Mesendoderm (in vitro differentiated cells): ENCODE measurements at regions not wholly inside any gene's neighbourhood (a gene's known extent, or its start where the extent isn't known, plus 50 kb on each side); places are given as distances from the start of the nearest gene placed in this dataset.

Source experiments
- DNase-seq: peaks from one replicate; pipeline ENCODE4 v3.0.0; 2013
- H2AK5ac ChIP-seq: 2 replicates; pipeline ENCODE4 v1.6.1; 2013; ENCODE audit warnings: low read length, inconsistent platforms
- H2BK120ac ChIP-seq: 2 replicates; pipeline ENCODE4 v1.6.1; 2013; ENCODE audit warnings: low read depth, mild to moderate bottlenecking, low read length, moderate library complexity, mixed read lengths
- H2BK15ac ChIP-seq: replicated peaks from 2 replicates; pipeline ENCODE4 v1.6.1; 2013; ENCODE audit warnings: low read depth, mild to moderate bottlenecking, moderate library complexity
- H2BK5ac ChIP-seq: 2 replicates; pipeline ENCODE4 v1.6.1; 2013; ENCODE audit warnings: low read length, inconsistent platforms
- H3K18ac ChIP-seq: 2 replicates; pipeline ENCODE4 v1.6.1; 2013; ENCODE audit warnings: mild to moderate bottlenecking, low read length, mixed read lengths
- H3K23ac ChIP-seq: one replicate; pipeline ENCODE4 v1.6.1; 2013; ENCODE audit warnings: low read length
- H3K27ac ChIP-seq: 2 replicates; pipeline ENCODE4 v1.5.1; 2013; ENCODE audit warnings: low read depth, mild to moderate bottlenecking, inconsistent platforms, low read length, moderate library complexity
- H3K27me3 ChIP-seq: 2 replicates; pipeline ENCODE4 v1.6.1; 2013; ENCODE audit warnings: low read length, control low read depth, mild to moderate bottlenecking, inconsistent platforms; ENCODE audit not compliant: insufficient read depth, poor library complexity
- H3K36me3 ChIP-seq: 2 replicates; pipeline ENCODE4 v1.6.1; 2013; ENCODE audit warnings: low read length, inconsistent platforms; ENCODE audit not compliant: control insufficient read depth, insufficient read depth
- H3K4ac ChIP-seq: one replicate; pipeline ENCODE4 v1.6.1; 2013; ENCODE audit warnings: low read depth, mild to moderate bottlenecking, low read length, moderate library complexity
- H3K4me1 ChIP-seq: 2 replicates; pipeline ENCODE4 v1.6.1; 2013; ENCODE audit warnings: low read depth, low read length, inconsistent platforms; ENCODE audit not compliant: control insufficient read depth
- H3K4me2 ChIP-seq: 2 replicates; pipeline ENCODE4 v1.6.1; 2013; ENCODE audit warnings: low read length
- H3K4me3 ChIP-seq: 2 replicates; pipeline ENCODE4 v1.5.1; 2013; ENCODE audit warnings: mild to moderate bottlenecking, low read length
- H3K56ac ChIP-seq: one replicate; pipeline ENCODE4 v1.6.1; 2013; ENCODE audit warnings: low read length
- H3K79me1 ChIP-seq: 2 replicates; pipeline ENCODE4 v1.6.1; 2013; ENCODE audit warnings: low read length, inconsistent platforms
- H3K79me2 ChIP-seq: 2 replicates; pipeline ENCODE4 v1.6.1; 2013; ENCODE audit warnings: mild to moderate bottlenecking, low read length; ENCODE audit not compliant: control insufficient read depth, insufficient read depth
- H3K9ac ChIP-seq: 2 replicates; pipeline ENCODE4 v1.6.1; 2013; ENCODE audit warnings: low read length, inconsistent platforms
- H4K5ac ChIP-seq: one replicate; pipeline ENCODE4 v1.6.1; 2013; ENCODE audit warnings: low read length
- H4K8ac ChIP-seq: one replicate; pipeline ENCODE4 v1.6.1; 2013; ENCODE audit warnings: low read depth, mild to moderate bottlenecking, control low read depth, low read length, moderate library complexity
- WGBS: extraction: QIAGEN DNeasy Blood & Tissue Kit; methylation state at CpG from one replicate; pipeline ENCODE4 v1.1.7; 2013; ENCODE audit warnings: low lambda C conversion rate, missing lambda C conversion rate; ENCODE audit not compliant: insufficient coverage; ENCODE audit errors: extremely low coverage; 5-methylcytosine and 5-hydroxymethylcytosine counted together

GRCh38 chr18:49668574-49669275 lies 106.9 kb downstream of the LIPG start:
- WGBS = 100% methylated on average over 1 of the region's 8 CpGs
- peak; percentile 57 for DNase-seq
- no peak overlapping the region for H3K27ac ChIP-seq

GRCh38 chr18:49667462-49667861 lies 105.6 kb downstream of the LIPG start:
- Histone ChIP-seq H3K9ac (no peak overlapping the region), H3K4me3 (no peak overlapping the region), H3K36me3 (no peaks in the 10 kb centered on the region), H3K56ac (no peak overlapping the region), H3K4me1 (peaks cover 5% of the 10 kb centered on the region), H3K4ac (no peak overlapping the region), H3K4me2 (no peak overlapping the region), H3K79me1 (no peaks in the 10 kb centered on the region), H3K18ac (no peak overlapping the region), H4K8ac (no peak overlapping the region), H3K23ac (no peak overlapping the region), H2BK15ac (no peak overlapping the region), H2AK5ac (no peak overlapping the region), H3K79me2 (no peaks in the 10 kb centered on the region), H3K27me3 (no peaks in the 10 kb centered on the region), H4K5ac (no peak overlapping the region), H2BK5ac (no peak overlapping the region), H2BK120ac (no peak overlapping the region), H3K27ac (no peak overlapping the region)
- WGBS = no CpG with 5 or more reads among the region's 6 CpGs
- no peak for DNase-seq

More at GRCh38 chr18:49668574-49669275, 106.9 kb downstream of the LIPG start:
- no peaks in the 10 kb centered on the region for H3K36me3 ChIP-seq
- peak overlapping the region; percentile 52 for H3K18ac ChIP-seq
- H2AK5ac ChIP-seq = no peak overlapping the region
- H3K4me3 ChIP-seq = no peak overlapping the region
- H3K9ac ChIP-seq = no peak overlapping the region
- peak overlapping the region; percentile 49 for H2BK5ac ChIP-seq
- H2BK120ac ChIP-seq = peak overlapping the region; percentile 24
- no peaks in the 10 kb centered on the region for H3K79me2 ChIP-seq
- H3K79me1 ChIP-seq = no peaks in the 10 kb centered on the region
- no peak overlapping the region for H4K8ac ChIP-seq
- H3K56ac ChIP-seq = peak overlapping the region; percentile 50
- H3K4me1 ChIP-seq = peaks cover 5% of the 10 kb centered on the region
- H4K5ac ChIP-seq = no peak overlapping the region
- no peak overlapping the region for H3K23ac ChIP-seq
- H3K27me3 ChIP-seq = no peaks in the 10 kb centered on the region
- H3K4ac ChIP-seq = no peak overlapping the region
- no peak overlapping the region for H2BK15ac ChIP-seq
- H3K4me2 ChIP-seq = no peak overlapping the region

GRCh38 chr18:49666045-49666775 lies 104.4 kb downstream of the LIPG start:
- no CpG with 5 or more reads among the region's 4 CpGs for WGBS

GRCh38 chr18:49663899-49664890 lies 102.3 kb downstream of the LIPG start:
- Histone ChIP-seq H3K4me2 (no peak overlapping the region), H3K18ac (no peak overlapping the region), H2BK5ac (no peak overlapping the region), H2BK15ac (no peak overlapping the region), H3K4me3 (no peak overlapping the region), H3K4ac (no peak overlapping the region), H4K5ac (no peak overlapping the region), H3K9ac (no peak overlapping the region), H3K56ac (peak overlapping the region; percentile 9), H3K27ac (no peak overlapping the region), H2BK120ac (no peak overlapping the region), H3K27me3 (no peaks in the 10 kb centered on the region), H3K4me1 (peaks cover 10% of the 10 kb centered on the region), H4K8ac (no peak overlapping the region), H3K36me3 (no peaks in the 10 kb centered on the region), H2AK5ac (no peak overlapping the region), H3K79me1 (no peaks in the 10 kb centered on the region), H3K79me2 (no peaks in the 10 kb centered on the region), H3K23ac (no peak overlapping the region)
- DNase-seq = no peak
- WGBS = no CpG with 5 or more reads among the region's 16 CpGs

More at GRCh38 chr18:49666045-49666775, 104.4 kb downstream of the LIPG start:
- Histone ChIP-seq H3K23ac (no peak overlapping the region), H3K79me2 (no peaks in the 10 kb centered on the region), H3K4me1 (peaks cover 5% of the 10 kb centered on the region), H3K4me2 (no peak overlapping the region), H3K56ac (no peak overlapping the region), H2BK5ac (no peak overlapping the region), H2BK15ac (no peak overlapping the region), H3K79me1 (no peaks in the 10 kb centered on the region), H3K4ac (no peak overlapping the region), H4K8ac (no peak overlapping the region), H3K36me3 (no peaks in the 10 kb centered on the region), H2BK120ac (no peak overlapping the region), H2AK5ac (no peak overlapping the region), H3K9ac (no peak overlapping the region), H3K18ac (no peak overlapping the region), H3K27ac (no peak overlapping the region), H4K5ac (no peak overlapping the region), H3K27me3 (no peaks in the 10 kb centered on the region), H3K4me3 (no peak overlapping the region)
- no peak for DNase-seq

- Histone ChIP-seq H3K18ac (no peak overlapping the region), H2BK15ac (no peak overlapping the region), H3K23ac (no peak overlapping the region), H3K4me1 (peaks cover 14% of the 10 kb centered on the region), H3K9ac (no peak overlapping the region), H3K4me3 (no peak overlapping the region), H3K79me2 (no peaks in the 10 kb centered on the region), H2AK5ac (no peak overlapping the region), H2BK5ac (peak overlapping the region; percentile 14), H2BK120ac (no peak overlapping the region), H3K4ac (no peak overlapping the region), H3K36me3 (no peaks in the 10 kb centered on the region), H3K27me3 (no peaks in the 10 kb centered on the region), H3K56ac (no peak overlapping the region), H4K8ac (no peak overlapping the region), H3K27ac (no peak overlapping the region), H3K4me2 (no peak overlapping the region), H3K79me1 (no peaks in the 10 kb centered on the region), H4K5ac (no peak overlapping the region)
- WGBS = no CpG with 5 or more reads among the region's 7 CpGs
- DNase-seq = no peak
Observed at GRCh38 chr18:49662506-49662905, 100.6 kb downstream of the LIPG start.
